H1 (cell line): ENCODE measurements at regions not wholly inside any gene's neighbourhood (a gene's known extent, or its start where the extent isn't known, plus 50 kb on each side); places are given as distances from the start of the nearest gene placed in this dataset.

ENCODE experiments used
- CTCF ChIA-PET: fragments of 300-600 bp; sonication (Branson Sonifier 250); formaldehyde crosslinking; loops from one replicate; lab custom pipeline; 2021; ENCODE audit not compliant: partially characterized antibody; lab: Charles Lee
- POLR2A ChIA-PET: fragments of 300-600 bp; sonication (Branson Sonifier 250); formaldehyde crosslinking; loops from one replicate; lab custom pipeline; 2021; ENCODE audit warnings: inconsistent platforms; ENCODE audit not compliant: partially characterized antibody; lab: Charles Lee
- DNase-seq, 2 experiments: peaks; one replicate each; pipeline versions ENCODE4 v3.0.0 to v3.0.0-alpha.2; 2010 to 2022; ENCODE audit warnings: low spot score in 2 of 2, low read depth in 1 of 2, mixed read lengths in 1 of 2
- FAIRE-seq: peaks from 2 replicates; lab custom pipeline; 2011; peaks lifted over from hg19 to GRCh38; lab: Jason Lieb, UNC
- H2AFZ ChIP-seq: 2 replicates; pipeline ENCODE4 v1.8.1; 2012; ENCODE audit warnings: low read length, inconsistent platforms
- H2AK5ac ChIP-seq: 2 replicates; pipeline ENCODE4 v1.6.1; 2013; ENCODE audit warnings: low read depth, low read length
- H2BK120ac ChIP-seq: replicated peaks from 2 replicates; pipeline ENCODE3; 2013; ENCODE audit warnings: low read depth, low read length, inconsistent platforms
- H2BK12ac ChIP-seq: 2 replicates; pipeline ENCODE4 v1.6.1; 2013; ENCODE audit warnings: low read depth, low read length
- H2BK15ac ChIP-seq: 2 replicates; pipeline ENCODE4 v1.6.1; 2013; ENCODE audit warnings: low read length
- H2BK20ac ChIP-seq: 2 replicates; pipeline ENCODE4 v1.6.1; 2013; ENCODE audit warnings: low read length
- H2BK5ac ChIP-seq: 2 replicates; pipeline ENCODE4 v1.6.1; 2013; ENCODE audit warnings: low read depth, low read length
- H3K14ac ChIP-seq: 2 replicates; pipeline ENCODE4 v1.6.1; 2013; ENCODE audit warnings: inconsistent platforms; ENCODE audit not compliant: insufficient read length
- H3K18ac ChIP-seq: 2 replicates; pipeline ENCODE4 v1.6.1; 2013; ENCODE audit warnings: low read length; ENCODE audit errors: extremely low read depth
- H3K23ac ChIP-seq: 2 replicates; pipeline ENCODE4 v1.6.1; 2013; ENCODE audit warnings: inconsistent platforms; ENCODE audit not compliant: insufficient read length
- H3K23me2 ChIP-seq: 2 replicates; pipeline ENCODE4 v1.6.1; 2013; ENCODE audit warnings: low read depth, low read length
- H3K27ac ChIP-seq: 2 replicates; pipeline ENCODE4 v1.6.1; 2011; ENCODE audit warnings: low read depth, low read length, inconsistent platforms
- H3K27me3 ChIP-seq, 4 experiments: replicated peaks in 1 of 4; 1 replicate in 1 of 4; 2 replicates in 3 of 4; pipeline versions ENCODE4 v1.6.1 to v1.8.1; 2011 to 2013; ENCODE audit warnings: low read length in 3 of 4, mild to moderate bottlenecking in 3 of 4, inconsistent platforms in 2 of 4, mixed read lengths in 2 of 4, moderate library complexity in 1 of 4; ENCODE audit not compliant: control insufficient read depth in 3 of 4, insufficient read depth in 3 of 4; ENCODE audit errors: extremely low read depth in 1 of 4
- H3K36me3 ChIP-seq, 4 experiments: 2 replicates each; pipeline versions ENCODE4 v1.6.1 to v1.8.1; 2011 to 2013; ENCODE audit warnings: mild to moderate bottlenecking in 4 of 4, low read length in 3 of 4, moderate library complexity in 2 of 4, control low read depth in 1 of 4, inconsistent platforms in 1 of 4; ENCODE audit not compliant: insufficient read depth in 4 of 4, control insufficient read depth in 2 of 4
- H3K4ac ChIP-seq: replicated peaks from 2 replicates; pipeline ENCODE3; 2013; ENCODE audit warnings: low read length, low read depth, mixed read lengths, inconsistent platforms; ENCODE audit not compliant: insufficient read length
- H3K4me1 ChIP-seq, 4 experiments: replicated peaks in 1 of 4; 1 replicate in 1 of 4; 2 replicates in 3 of 4; pipeline versions ENCODE4 v1.6.1 to v1.8.1; 2011 to 2013; ENCODE audit warnings: low read length in 3 of 4, inconsistent platforms in 2 of 4, mixed read lengths in 1 of 4; ENCODE audit not compliant: insufficient read depth in 4 of 4, control insufficient read depth in 3 of 4
- H3K4me2 ChIP-seq, 2 experiments: 2 replicates each; pipeline versions ENCODE4 v1.6.1 to v1.8.1; 2011 to 2013; ENCODE audit warnings: low read depth in 2 of 2, low read length in 2 of 2, control low read depth in 1 of 2, inconsistent platforms in 1 of 2, mild to moderate bottlenecking in 1 of 2; ENCODE audit not compliant: insufficient read depth in 1 of 2
- H3K4me3 ChIP-seq, 4 experiments: fragments of 200-600, 300-600 bp in 1 of 4; sonication (generic), shearing (Covaris generic), sonication (Bioruptor Twin) in 1 of 4; 2 replicates each; pipeline versions ENCODE4 v1.5.1 to v1.8.1; 2011 to 2016; ENCODE audit warnings: low read length in 4 of 4, low read depth in 3 of 4, control low read depth in 2 of 4, inconsistent platforms in 2 of 4, mild to moderate bottlenecking in 2 of 4, mixed read lengths in 1 of 4, moderate library complexity in 1 of 4; ENCODE audit not compliant: insufficient read depth in 2 of 4; ENCODE audit errors: extremely low read depth in 1 of 4
- H3K56ac ChIP-seq: replicated peaks from 2 replicates; pipeline ENCODE3; 2013; ENCODE audit warnings: low read depth, mild to moderate bottlenecking, mixed read lengths, low read length, inconsistent platforms; ENCODE audit not compliant: insufficient read length
- H3K79me1 ChIP-seq: 2 replicates; pipeline ENCODE4 v1.6.1; 2013; ENCODE audit warnings: low read depth, low read length, control low read depth
- H3K79me2 ChIP-seq, 2 experiments: 2 replicates each; pipeline versions ENCODE4 v1.6.1 to v1.8.1; 2012 to 2013; ENCODE audit warnings: low read length in 2 of 2, mild to moderate bottlenecking in 2 of 2, inconsistent platforms in 1 of 2; ENCODE audit not compliant: insufficient read depth in 2 of 2, control insufficient read depth in 1 of 2
- H3K9ac ChIP-seq, 4 experiments: replicated peaks in 1 of 4; 1 replicate in 1 of 4; 2 replicates in 3 of 4; pipeline versions ENCODE4 v1.6.1 to v1.8.1; 2011 to 2013; ENCODE audit warnings: low read depth in 3 of 4, low read length in 3 of 4, control low read depth in 2 of 4, mild to moderate bottlenecking in 2 of 4, moderate library complexity in 2 of 4, inconsistent platforms in 1 of 4; ENCODE audit errors: extremely low read depth in 1 of 4
- H3K9me3 ChIP-seq, 2 experiments: 2 replicates each; pipeline versions ENCODE4 v1.6.1 to v1.8.1; 2012 to 2013; ENCODE audit warnings: mild to moderate bottlenecking in 2 of 2, moderate library complexity in 2 of 2, control low read depth in 1 of 2, inconsistent platforms in 1 of 2, low read depth in 1 of 2, low read length in 1 of 2, mixed read lengths in 1 of 2; ENCODE audit not compliant: insufficient read depth in 2 of 2
- H4K20me1 ChIP-seq, 2 experiments: replicated peaks in 1 of 2; 2 replicates each; pipeline versions ENCODE3 to v1.8.1; 2011 to 2013; ENCODE audit warnings: inconsistent platforms in 2 of 2, low read length in 2 of 2, mild to moderate bottlenecking in 1 of 2; ENCODE audit not compliant: insufficient read depth in 2 of 2, control insufficient read depth in 1 of 2
- H4K5ac ChIP-seq: 2 replicates; pipeline ENCODE4 v1.6.1; 2013; ENCODE audit warnings: low read length, low read depth, mixed read lengths, inconsistent platforms; ENCODE audit not compliant: insufficient read length
- H4K8ac ChIP-seq: 2 replicates; pipeline ENCODE4 v1.8.0; 2013; ENCODE audit warnings: mild to moderate bottlenecking, moderate library complexity, low read length, inconsistent platforms; ENCODE audit not compliant: insufficient read depth; ENCODE audit errors: extremely low read depth
- H4K91ac ChIP-seq: replicated peaks from 2 replicates; pipeline ENCODE3; 2013; ENCODE audit warnings: low read length, mixed read lengths, inconsistent platforms; ENCODE audit not compliant: insufficient read length
- ASH2L ChIP-seq: fragments of 200-600, 300-600 bp; sonication (generic); IDR thresholded peaks from one replicate; pipeline ENCODE4 v1.7.1; 2017; ENCODE audit warnings: low read length
- BRCA1 ChIP-seq: IDR thresholded peaks from 2 replicates; pipeline ENCODE4 v1.6.1; 2012; ENCODE audit warnings: low read depth, low read length, improper control_type of control experiment
- CBX5 ChIP-seq: fragments of 300-800, 300-1000 bp; sonication (generic); IDR thresholded peaks from 2 replicates; pipeline ENCODE4 v1.7.1; 2016; ENCODE audit warnings: antibody characterized with exemption, low read length, low read depth
- CEBPB ChIP-seq: IDR thresholded peaks from 2 replicates; pipeline ENCODE4 v1.6.1; 2012; ENCODE audit warnings: low read depth, low read length
- CHD2 ChIP-seq: IDR thresholded peaks from 2 replicates; pipeline ENCODE4 v1.6.1; 2012; ENCODE audit warnings: low read length, improper control_type of control experiment
- EP300 ChIP-seq, 2 experiments: IDR thresholded peaks; 1 replicate in 1 of 2; 2 replicates in 1 of 2; pipeline ENCODE4 v1.6.1; 2011 to 2012; ENCODE audit warnings: low read depth in 2 of 2, low read length in 2 of 2, mild to moderate bottlenecking in 2 of 2, borderline replicate concordance in 1 of 2, inconsistent platforms in 1 of 2, moderate library complexity in 1 of 2
- FOSL1 ChIP-seq: IDR thresholded peaks from 2 replicates; pipeline ENCODE4 v1.6.1; 2011; ENCODE audit warnings: mild to moderate bottlenecking, low read depth, low read length, moderate library complexity; ENCODE audit not compliant: insufficient read depth
- GTF2F1 ChIP-seq: IDR thresholded peaks from 2 replicates; pipeline ENCODE4 v1.6.1; 2012; ENCODE audit warnings: low read depth, low read length, improper control_type of control experiment, borderline replicate concordance
- JUN ChIP-seq: IDR thresholded peaks from 2 replicates; pipeline ENCODE4 v1.6.1; 2011; ENCODE audit warnings: low read depth, mild to moderate bottlenecking, improper control_type of control experiment, low read length
- KDM1A ChIP-seq: fragments of 200-600, 300-600 bp; sonication (generic); IDR thresholded peaks from 2 replicates; pipeline ENCODE4 v1.7.1; 2016; ENCODE audit warnings: mild to moderate bottlenecking, low read length, borderline replicate concordance
- POLR2A ChIP-seq, 2 experiments: IDR thresholded peaks; 1 replicate in 1 of 2; 2 replicates in 1 of 2; pipeline ENCODE4 v1.6.1; 2011; ENCODE audit warnings: low read depth in 2 of 2, low read length in 2 of 2, mild to moderate bottlenecking in 2 of 2; ENCODE audit errors: control extremely low read depth in 1 of 2
- POU5F1 ChIP-seq: IDR thresholded peaks from 2 replicates; pipeline ENCODE4 v1.6.1; 2011; ENCODE audit warnings: low read depth, mild to moderate bottlenecking, low read length, moderate library complexity
- SIX5 ChIP-seq: IDR thresholded peaks from 2 replicates; pipeline ENCODE4 v1.6.1; 2011; ENCODE audit warnings: mild to moderate bottlenecking, low read depth, low read length
- SP2 ChIP-seq: IDR thresholded peaks from 2 replicates; pipeline ENCODE4 v1.6.1; 2012; ENCODE audit warnings: mild to moderate bottlenecking, low read length, inconsistent platforms
- TAF7 ChIP-seq: optimal IDR thresholded peaks from 2 replicates; pipeline ENCODE3; 2011; ENCODE audit warnings: low read depth, mild to moderate bottlenecking, inconsistent platforms, low read length, moderate library complexity, borderline replicate concordance
- TBP ChIP-seq: IDR thresholded peaks from 2 replicates; pipeline ENCODE4 v1.6.1; 2011; ENCODE audit warnings: low read depth, low read length, improper control_type of control experiment
- TEAD4 ChIP-seq: IDR thresholded peaks from 2 replicates; pipeline ENCODE4 v1.6.1; 2012; ENCODE audit warnings: low read depth, low read length, inconsistent platforms, mixed read lengths
- WGBS, 2 experiments: shearing (Covaris generic) in 1 of 2; methylation state at CpG; one replicate each; pipeline versions ENCODE4 v1.1.6 to v1.1.7; 2013 to 2015; ENCODE audit warnings: low lambda C conversion rate in 2 of 2, mixed read lengths in 2 of 2, inconsistent platforms in 1 of 2, low coverage in 1 of 2, missing lambda C conversion rate in 1 of 2; ENCODE audit not compliant: insufficient replicate concordance in 2 of 2, insufficient coverage in 1 of 2, insufficient read length in 1 of 2; ENCODE audit errors: extremely low coverage in 1 of 2, missing lambda C conversion rate in 1 of 2; 5-methylcytosine and 5-hydroxymethylcytosine counted together

GRCh38 chr11:92122561-92122960 lies 102.1 kb upstream of the FAT3 start:
- no peak overlapping the region for H2BK20ac ChIP-seq
- no peak for FAIRE-seq
- CTCF ChIA-PET: interaction anchor here (1.2 kb wide), 2 partner anchors 14 to 764 kb away, joined by 3 read pairs; no protein-coding TSS in a partner anchor
- no peak overlapping the region for H3K4me2 ChIP-seq
- no peak overlapping the region for H2AK5ac ChIP-seq
- H4K91ac ChIP-seq: no peak overlapping the region
- H3K36me3 ChIP-seq: no peaks in the 10 kb centered on the region
- no peak overlapping the region for H4K5ac ChIP-seq
- no peak overlapping the region for H4K8ac ChIP-seq
- H3K79me1 ChIP-seq: no peaks in the 10 kb centered on the region
- no peaks in the 10 kb centered on the region for H3K4me1 ChIP-seq
- no peak overlapping the region for H3K14ac ChIP-seq
- no peak overlapping the region for H3K27ac ChIP-seq
- H3K27me3 ChIP-seq: peaks cover 0 to 3% (median 0%) of the 10 kb centered on the region in 4 experiments; a peak in 1 of 7 replicates
- no peak overlapping the region for H2BK5ac ChIP-seq
- no peak overlapping the region for H2AFZ ChIP-seq
- H3K9ac ChIP-seq: no peak overlapping the region
- no peak overlapping the region for H2BK12ac ChIP-seq
- H3K23ac ChIP-seq: no peak overlapping the region
- no peaks in the 10 kb centered on the region for H3K23me2 ChIP-seq
- no peak overlapping the region for H3K4ac ChIP-seq
- H3K79me2 ChIP-seq: no peaks in the 10 kb centered on the region
- H3K4me3 ChIP-seq: no peak overlapping the region
- no peak overlapping the region for H2BK15ac ChIP-seq
- POLR2A ChIA-PET: no interaction called here
- H4K20me1 ChIP-seq: no peaks in the 10 kb centered on the region
- no peaks in the 10 kb centered on the region for H3K9me3 ChIP-seq
- no peak for DNase-seq
- no peak overlapping the region for H3K56ac ChIP-seq
- H3K18ac ChIP-seq: no peak overlapping the region
- no peak overlapping the region for H2BK120ac ChIP-seq
- WGBS, 2 experiments: 70% methylated on average over 1 of the region's 1 CpG; no CpG with 5 or more reads in 1 of the 2 experiments
- no peak for TF ChIP-seq CEBPB
- TF ChIP-seq GTF2F1: no peak
- no peak for TF ChIP-seq TEAD4
- no peak for TF ChIP-seq POLR2A (IDR thresholded peaks at IDR 0.05; ENCODE audit: control extremely low read depth in 1 of 2, low read depth in 2 of 2, low read length in 2 of 2)
- no peak for TF ChIP-seq CHD2
- no peak for TF ChIP-seq SP2
- no peak for TF ChIP-seq TAF7
- no peak for TF ChIP-seq FOSL1
- TF ChIP-seq EP300 (IDR thresholded peaks at IDR 0.05; ENCODE audit: borderline replicate concordance in 1 of 2, low read depth in 2 of 2, low read length in 2 of 2): no peak
- no peak for TF ChIP-seq CBX5
- no peak for TF ChIP-seq JUN
- no peak for TF ChIP-seq BRCA1
- TF ChIP-seq TBP: no peak
- no peak for TF ChIP-seq KDM1A
- no peak for TF ChIP-seq SIX5
- TF ChIP-seq POU5F1: no peak
- TF ChIP-seq ASH2L: no peak
